ENCODE measurements at regions not wholly inside any gene's neighbourhood (a gene's known extent, or its start where the extent isn't known, plus 50 kb on each side); places are given as distances from the start of the nearest gene placed in this dataset.

- TF ChIP-seq CEBPB (IDR thresholded peaks at IDR 0.05; ENCODE audit: low read depth, low read length): no peak
- TF ChIP-seq SMC3 (IDR thresholded peaks at IDR 0.05; ENCODE audit: low read depth, low read length): no peak
- no peak for TF ChIP-seq MXI1 (IDR thresholded peaks at IDR 0.05; ENCODE audit: borderline replicate concordance, low read depth, low read length)
- TF ChIP-seq ELK1 (IDR thresholded peaks at IDR 0.05; ENCODE audit: borderline replicate concordance, low read depth, low read length): no peak
- H4K20me1 ChIP-seq (ENCODE audit: insufficient read depth, low read length): no peaks in the 10 kb centered on the region; the same call in 1 of the 2 replicates
- H3K18ac ChIP-seq (ENCODE audit: low read depth, low read length): no peak overlapping the region
- H2AK5ac ChIP-seq (ENCODE audit: low read depth, low read length): no peak overlapping the region
- dilution Hi-C loops (cut with HindIII; ENCODE audit: low sequenced_read_pairs, unreplicated experiment) (no loop called here), in situ Hi-C loops (cut with MboI; ENCODE audit: low sequenced_read_pairs) (no loop called here), intact Hi-C loops (cut with micrococcal nuclease) (no loop called here)
- no peak for DNase-seq
- H2AFZ ChIP-seq (replicated peaks; ENCODE audit: low read length, poor library complexity): no peak overlapping the region
- H3K4me1 ChIP-seq (ENCODE audit: control insufficient read depth, insufficient read depth, low read length): no peaks in the 10 kb centered on the region
- H3K23ac ChIP-seq (ENCODE audit: low read depth, low read length): no peak overlapping the region
- no TSS peak for BruUV-seq (replicated peaks)
- H3K14ac ChIP-seq (replicated peaks; ENCODE audit: low read depth, low read length): no peak overlapping the region
- H3K79me1 ChIP-seq (ENCODE audit: low read depth in 1 of 2, low read length in 2 of 2): no peaks in the 10 kb centered on the region
- H3K9me3 ChIP-seq (ENCODE audit: control insufficient read depth, insufficient read depth, low read length): no peaks in the 10 kb centered on the region
- no peak overlapping the region for H2BK120ac ChIP-seq (ENCODE audit: low read depth, low read length)
- no peak overlapping the region for H2BK15ac ChIP-seq (ENCODE audit: low read depth, low read length)
- H3K4me3 ChIP-seq (ENCODE audit: insufficient read depth, low read depth, low read length): no peak overlapping the region
- no peak overlapping the region for H2BK5ac ChIP-seq (ENCODE audit: low read depth, low read length, poor library complexity, severe bottlenecking)
- H2AK9ac ChIP-seq (replicated peaks; ENCODE audit: low read depth, low read length, poor library complexity): no peak overlapping the region
- no peak overlapping the region for H2BK20ac ChIP-seq (ENCODE audit: low read depth, low read length)
- H3K56ac ChIP-seq (ENCODE audit: extremely low read depth, insufficient read depth, low read length): no peak overlapping the region
- no peaks in the 10 kb centered on the region for H3K9me1 ChIP-seq (ENCODE audit: insufficient read depth, low read length)
- ChIA-PET POLR2A (ENCODE audit: unreplicated experiment) (no interaction called here), CTCF (no interaction called here)
- no peak overlapping the region for H4K8ac ChIP-seq (ENCODE audit: low read depth in 2 of 2, low read length in 2 of 2)
- H3K36me3 ChIP-seq (ENCODE audit: control insufficient read depth, insufficient read depth, low read length): no peaks in the 10 kb centered on the region
- H3K9ac ChIP-seq (ENCODE audit: low read depth, low read length): no peak overlapping the region
- no peak overlapping the region for H3K4ac ChIP-seq (ENCODE audit: low read depth, low read length)
- H3K4me2 ChIP-seq (ENCODE audit: low read depth, low read length): no peak overlapping the region
- H4K5ac ChIP-seq (ENCODE audit: low read depth, low read length): no peak overlapping the region
- H3K27me3 ChIP-seq (ENCODE audit: control insufficient read depth, insufficient read depth, low read length): no peaks in the 10 kb centered on the region; the same call in 1 of the 2 replicates
- H4K91ac ChIP-seq (ENCODE audit: insufficient read depth, low read depth, low read length): no peak overlapping the region
- WGBS, 2 experiments (ENCODE audit: extremely low coverage in 2 of 2, insufficient read length in 1 of 2): 17% methylated on average over 1 of the region's 16 CpGs; no CpG with 5 or more reads in 1 of the 2 experiments
- no peak for ATAC-seq (ENCODE audit: low read depth)
- no peak overlapping the region for H3K27ac ChIP-seq (ENCODE audit: insufficient read depth, low read length)
Measured at GRCh38 chr1:18537386-18538306, 56.9 kb downstream of the KLHDC7A start.
